NT2/D1 (cell line): ENCODE measurements at regions not wholly inside any gene's neighbourhood (a gene's known extent, or its start where the extent isn't known, plus 50 kb on each side); places are given as distances from the start of the nearest gene placed in this dataset.

Source experiments
- SUZ12 ChIP-seq: IDR thresholded peaks from 2 replicates; pipeline ENCODE4 v1.6.1; 2011; ENCODE audit not compliant: insufficient read length, insufficient read depth; ENCODE audit errors: extremely low read depth
- YY1 ChIP-seq: IDR thresholded peaks from 2 replicates; pipeline ENCODE4 v1.6.1; 2011; ENCODE audit not compliant: insufficient read length, insufficient read depth
- ZNF274 ChIP-seq: IDR thresholded peaks from 2 replicates; pipeline ENCODE4 v1.6.1; 2011; ENCODE audit warnings: mild to moderate bottlenecking, low read depth, low read length

DNA sequence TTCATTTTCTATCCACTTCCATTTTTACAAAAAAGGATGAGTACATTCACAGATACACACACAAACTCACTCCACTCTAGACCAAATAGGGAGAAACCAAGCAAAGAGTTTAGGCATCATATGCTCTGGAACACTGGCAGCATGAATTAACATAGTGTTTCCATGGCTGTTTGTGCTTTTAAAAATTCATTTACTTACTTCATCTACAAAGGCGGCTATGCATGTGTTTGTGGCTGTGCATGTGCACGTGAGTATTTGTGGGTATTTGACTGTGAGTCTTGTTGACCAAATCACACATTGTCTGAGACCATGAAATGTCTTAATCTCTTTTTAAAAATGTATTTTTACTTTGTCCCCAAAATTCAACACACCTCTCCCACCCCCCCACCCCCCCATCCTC lies 203.0 kb upstream of the SESN3 start:
- TF ChIP-seq YY1 (no peak), ZNF274 (no peak), SUZ12 (no peak)
